H9 (cell line): ENCODE measurements at regions not wholly inside any gene's neighbourhood (a gene's known extent, or its start where the extent isn't known, plus 50 kb on each side); places are given as distances from the start of the nearest gene placed in this dataset.

Source experiments
- DNase-seq: peaks from one replicate; pipeline ENCODE4 v3.0.0-alpha.2; 2017
- H2AFZ ChIP-seq: one replicate; pipeline ENCODE4 v1.6.1; 2013; ENCODE audit warnings: mild to moderate bottlenecking, low read length, control low read depth, moderate library complexity
- H2AK5ac ChIP-seq: 2 replicates; pipeline ENCODE4 v1.6.1; 2013; ENCODE audit warnings: low read length, control low read depth, mixed read lengths; ENCODE audit not compliant: insufficient read length
- H2BK120ac ChIP-seq: one replicate; pipeline ENCODE4 v1.6.1; 2013; ENCODE audit warnings: low read depth, mild to moderate bottlenecking, low read length, control low read depth, inconsistent platforms; ENCODE audit not compliant: poor library complexity, severe bottlenecking
- H2BK12ac ChIP-seq: 2 replicates; pipeline ENCODE4 v1.6.1; 2013; ENCODE audit warnings: low read length, control low read depth, mixed read lengths, low read depth; ENCODE audit not compliant: insufficient read length
- H2BK15ac ChIP-seq: 2 replicates; pipeline ENCODE4 v1.6.1; 2013; ENCODE audit warnings: low read depth, low read length, control low read depth
- H2BK20ac ChIP-seq: one replicate; pipeline ENCODE4 v1.6.1; 2013; ENCODE audit warnings: low read depth, mild to moderate bottlenecking, low read length, control low read depth, inconsistent platforms; ENCODE audit not compliant: poor library complexity, severe bottlenecking
- H2BK5ac ChIP-seq: 2 replicates; pipeline ENCODE4 v1.6.1; 2013; ENCODE audit warnings: low read length, control low read depth, mixed read lengths; ENCODE audit not compliant: insufficient read length
- H3K14ac ChIP-seq: 2 replicates; pipeline ENCODE4 v1.6.1; 2013; ENCODE audit warnings: low read length, control low read depth; ENCODE audit not compliant: insufficient read depth
- H3K18ac ChIP-seq: 2 replicates; pipeline ENCODE4 v1.6.1; 2013; ENCODE audit warnings: low read depth, mild to moderate bottlenecking, mixed read lengths, low read length, control low read depth; ENCODE audit not compliant: insufficient read length
- H3K23ac ChIP-seq: 2 replicates; pipeline ENCODE4 v1.6.1; 2013; ENCODE audit warnings: low read length, control low read depth, mixed read lengths, low read depth; ENCODE audit not compliant: insufficient read length
- H3K23me2 ChIP-seq: 2 replicates; pipeline ENCODE4 v1.6.1; 2013; ENCODE audit warnings: low read depth, mild to moderate bottlenecking, mixed read lengths, low read length, control low read depth; ENCODE audit not compliant: insufficient read length, poor library complexity, severe bottlenecking
- H3K27ac ChIP-seq: 2 replicates; pipeline ENCODE4 v1.5.1; 2013; ENCODE audit warnings: low read length, control low read depth, mixed read lengths, low read depth; ENCODE audit not compliant: insufficient read length
- H3K27me3 ChIP-seq: 2 replicates; pipeline ENCODE4 v1.6.1; 2013; ENCODE audit warnings: low read length, control low read depth, inconsistent platforms; ENCODE audit not compliant: insufficient read depth
- H3K4ac ChIP-seq: 2 replicates; pipeline ENCODE4 v1.6.1; 2013; ENCODE audit warnings: low read depth, mild to moderate bottlenecking, control low read depth, inconsistent platforms, low read length, moderate library complexity
- H3K4me1 ChIP-seq: 2 replicates; pipeline ENCODE4 v1.6.1; 2013; ENCODE audit warnings: low read length, control low read depth, inconsistent platforms; ENCODE audit not compliant: insufficient read depth
- H3K4me2 ChIP-seq: 2 replicates; pipeline ENCODE4 v1.6.1; 2013; ENCODE audit warnings: low read length, control low read depth, mixed read lengths; ENCODE audit not compliant: insufficient read length, insufficient read depth
- H3K56ac ChIP-seq: 2 replicates; pipeline ENCODE4 v1.6.1; 2013; ENCODE audit warnings: low read depth, mild to moderate bottlenecking, mixed read lengths, low read length, control low read depth; ENCODE audit not compliant: insufficient read length
- H3K79me1 ChIP-seq: 2 replicates; pipeline ENCODE4 v1.6.1; 2013; ENCODE audit warnings: low read depth, mild to moderate bottlenecking, moderate library complexity, low read length, control low read depth, inconsistent platforms; ENCODE audit not compliant: insufficient read depth, poor library complexity, severe bottlenecking
- H3K79me2 ChIP-seq: 2 replicates; pipeline ENCODE4 v1.6.1; 2013; ENCODE audit warnings: low read length, control low read depth, inconsistent platforms; ENCODE audit not compliant: insufficient read depth
- H3K9ac ChIP-seq: 2 replicates; pipeline ENCODE4 v1.6.1; 2013; ENCODE audit warnings: low read length, control low read depth, mixed read lengths; ENCODE audit not compliant: insufficient read length; ENCODE audit errors: extremely low read depth
- H3K9me3 ChIP-seq: one replicate; pipeline ENCODE4 v1.6.1; 2013; ENCODE audit warnings: low read depth, low read length, inconsistent platforms; ENCODE audit not compliant: control insufficient read depth
- H3T11ph ChIP-seq: one replicate; pipeline ENCODE4 v1.6.1; 2013; ENCODE audit warnings: mild to moderate bottlenecking, low read length, control low read depth, inconsistent platforms
- H4K20me1 ChIP-seq: one replicate; pipeline ENCODE4 v1.6.1; 2013; ENCODE audit not compliant: control insufficient read depth, insufficient read length, insufficient read depth
- H4K5ac ChIP-seq: 2 replicates; pipeline ENCODE4 v1.6.1; 2013; ENCODE audit warnings: low read depth, mild to moderate bottlenecking, mixed read lengths, low read length, control low read depth; ENCODE audit not compliant: insufficient read length
- H4K8ac ChIP-seq: replicated peaks from 2 replicates; pipeline ENCODE4 v1.6.1; 2013; ENCODE audit warnings: low read length, control low read depth, mixed read lengths, low read depth; ENCODE audit not compliant: insufficient read length
- H4K91ac ChIP-seq: 2 replicates; pipeline ENCODE4 v1.6.1; 2013; ENCODE audit warnings: low read depth, mild to moderate bottlenecking, moderate library complexity, mixed read lengths, low read length, control low read depth; ENCODE audit not compliant: insufficient read length
- H3K27ac Mint-ChIP-seq, 3 experiments: 2 replicates in 2 of 3; 3 replicates in 1 of 3; pipeline ENCODE4 v1.8.0; 2020 to 2021; ENCODE audit warnings: mixed read lengths in 3 of 3, mild to moderate bottlenecking in 1 of 3, moderate library complexity in 1 of 3
- H3K27me3 Mint-ChIP-seq: 2 replicates; pipeline ENCODE4 v1.8.0; 2021; ENCODE audit warnings: low read depth, mild to moderate bottlenecking, moderate library complexity, mixed read lengths
- H3K36me3 Mint-ChIP-seq, 3 experiments: 2 replicates in 2 of 3; 3 replicates in 1 of 3; pipeline ENCODE4 v1.8.0; 2020 to 2021; ENCODE audit warnings: low read depth in 3 of 3, mixed read lengths in 3 of 3; ENCODE audit not compliant: insufficient read depth in 1 of 3
- H3K4me1 Mint-ChIP-seq, 2 experiments: 2 replicates each; pipeline ENCODE4 v1.8.0; 2020; ENCODE audit warnings: mixed read lengths in 2 of 2
- H3K4me3 Mint-ChIP-seq, 2 experiments: 2 replicates in 1 of 2; 3 replicates in 1 of 2; pipeline ENCODE4 v1.8.0; 2020 to 2021; ENCODE audit warnings: mild to moderate bottlenecking in 2 of 2, mixed read lengths in 2 of 2, moderate library complexity in 1 of 2
- H3K9me3 Mint-ChIP-seq, 2 experiments: 2 replicates in 1 of 2; 3 replicates in 1 of 2; pipeline ENCODE4 v1.8.0; 2020; ENCODE audit warnings: mild to moderate bottlenecking in 2 of 2, mixed read lengths in 2 of 2, moderate library complexity in 1 of 2
- CTCF ChIP-seq: fragments of 200-600 bp; sonication (generic); conservative IDR thresholded peaks from 3 replicates; pipeline ENCODE4 v1.8.0; 2021; ENCODE audit warnings: antibody characterized with exemption, mild to moderate bottlenecking
- WGBS: extraction: QIAGEN DNeasy Blood & Tissue Kit; methylation state at CpG from one replicate; pipeline ENCODE4 v1.1.7; 2013; ENCODE audit warnings: missing lambda C conversion rate, low lambda C conversion rate, mixed read lengths; ENCODE audit not compliant: insufficient read length; ENCODE audit errors: extremely low coverage; 5-methylcytosine and 5-hydroxymethylcytosine counted together

DNA sequence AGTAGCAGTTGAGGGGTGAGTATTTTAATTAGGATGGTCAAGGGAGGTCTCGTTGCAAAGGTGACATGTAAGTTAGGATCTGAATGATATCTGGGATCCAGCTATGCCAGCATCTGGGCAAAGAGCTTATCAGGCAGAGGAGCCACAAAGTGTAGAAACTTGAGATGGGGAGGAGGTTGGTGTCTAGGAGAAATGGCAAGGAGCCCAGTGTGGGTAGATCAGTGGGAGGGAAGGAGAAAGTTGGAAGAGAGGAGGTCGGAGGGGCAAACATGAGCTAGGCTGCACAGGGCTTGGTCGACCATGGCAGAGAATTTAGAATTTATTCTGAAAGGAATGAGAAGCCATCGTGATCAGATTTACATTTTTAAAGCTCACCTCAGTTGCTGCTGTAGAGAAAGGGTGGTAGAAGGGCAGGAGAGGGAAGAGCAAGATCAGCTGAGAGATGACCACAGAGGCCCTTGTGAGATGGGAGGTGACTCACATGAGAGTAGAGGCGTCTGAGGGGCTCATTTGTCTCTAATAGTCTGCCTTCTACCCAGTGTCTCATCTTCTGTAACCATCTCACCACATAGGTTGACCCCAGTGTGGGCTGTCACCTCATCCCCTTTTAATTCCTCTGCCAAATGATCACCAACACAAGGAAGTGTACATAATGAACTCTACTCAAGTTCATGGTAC lies 170.0 kb downstream of the ETAA1 start:
- DNase-seq: no peak
- Mint-ChIP-seq H3K27me3 (peaks cover 2% of the 10 kb centered on the region), H3K27ac (no peak overlapping the region), H3K4me3 (no peak overlapping the region), H3K4me1 (no peaks in the 10 kb centered on the region), H3K9me3 (no peaks in the 10 kb centered on the region), H3K36me3 (no peaks in the 10 kb centered on the region)
- Histone ChIP-seq H3K9ac (no peak overlapping the region), H3K4ac (no peak overlapping the region), H3K27ac (no peak overlapping the region), H3K27me3 (no peaks in the 10 kb centered on the region), H4K20me1 (no peaks in the 10 kb centered on the region), H2BK5ac (no peak overlapping the region), H3K18ac (no peak overlapping the region), H3K79me2 (no peaks in the 10 kb centered on the region), H4K91ac (no peak overlapping the region), H3K4me2 (no peak overlapping the region), H4K5ac (no peak overlapping the region), H2BK15ac (no peak overlapping the region), H2BK20ac (no peak overlapping the region), H3K56ac (no peak overlapping the region), H3K4me1 (no peaks in the 10 kb centered on the region), H3K23me2 (no peaks in the 10 kb centered on the region), H3K79me1 (no peaks in the 10 kb centered on the region), H4K8ac (no peak overlapping the region), H2AFZ (no peak overlapping the region), H3T11ph (no peak overlapping the region), H2BK12ac (no peak overlapping the region), H3K14ac (no peak overlapping the region), H3K23ac (no peak overlapping the region), H3K9me3 (no peaks in the 10 kb centered on the region), H2BK120ac (no peak overlapping the region), H2AK5ac (no peak overlapping the region)
- TF ChIP-seq CTCF: no peak
- WGBS: no CpG with 5 or more reads among the region's 5 CpGs
